Loucy (cell line): ENCODE measurements at regions not wholly inside any gene's neighbourhood (a gene's known extent, or its start where the extent isn't known, plus 50 kb on each side); places are given as distances from the start of the nearest gene placed in this dataset.

Experiments used
- H2AFZ ChIP-seq: fragments of 200-600 bp; sonication (generic); 2 replicates; pipeline ENCODE4 v1.6.0; 2016; ENCODE audit warnings: antibody characterized with exemption, mild to moderate bottlenecking, low read length, moderate library complexity
- H3F3A ChIP-seq: fragments of 200-600 bp; 2 replicates; pipeline ENCODE4 v1.6.0; 2016; ENCODE audit warnings: antibody characterized with exemption, low read depth, mild to moderate bottlenecking
- H3K27me3 ChIP-seq: fragments of 200-600 bp; sonication (generic); 2 replicates; pipeline ENCODE4 v1.6.1; 2014; ENCODE audit warnings: low read length, mild to moderate bottlenecking; ENCODE audit not compliant: insufficient read depth, poor library complexity, severe bottlenecking
- H3K36me3 ChIP-seq: fragments of 200-600 bp; sonication (generic); 2 replicates; pipeline ENCODE4 v1.6.1; 2016; ENCODE audit warnings: low read length; ENCODE audit not compliant: insufficient read depth
- H3K4me1 ChIP-seq: fragments of 200-600 bp; sonication (generic); 2 replicates; pipeline ENCODE4 v1.5.1; 2014; ENCODE audit warnings: low read length, mild to moderate bottlenecking; ENCODE audit not compliant: insufficient read depth, poor library complexity, severe bottlenecking
- H3K4me2 ChIP-seq: fragments of 200-600 bp; sonication (generic); 2 replicates; pipeline ENCODE4 v1.6.0; 2014; ENCODE audit warnings: antibody characterized with exemption, low read length, low read depth, mild to moderate bottlenecking; ENCODE audit not compliant: poor library complexity, severe bottlenecking
- H3K4me3 ChIP-seq: fragments of 200-600 bp; sonication (generic); 2 replicates; pipeline ENCODE4 v1.5.1; 2014; ENCODE audit warnings: low read length, mild to moderate bottlenecking, mixed read lengths; ENCODE audit not compliant: poor library complexity, severe bottlenecking
- H3K79me2 ChIP-seq: fragments of 200-600 bp; sonication (generic); 2 replicates; pipeline ENCODE4 v1.6.1; 2014; ENCODE audit warnings: low read length; ENCODE audit not compliant: insufficient read depth
- H3K9ac ChIP-seq: fragments of 200-600 bp; sonication (generic); 2 replicates; pipeline ENCODE4 v1.6.0; 2014; ENCODE audit warnings: mild to moderate bottlenecking, low read depth, low read length, moderate library complexity; ENCODE audit not compliant: poor library complexity, severe bottlenecking
- H3K9me2 ChIP-seq: fragments of 200-600 bp; sonication (generic); replicated peaks from 2 replicates; pipeline ENCODE4 v1.6.1; 2016; ENCODE audit warnings: low read depth, low read length, mixed read lengths
- H3K9me3 ChIP-seq: fragments of 200-600 bp; sonication (generic); 2 replicates; pipeline ENCODE4 v1.6.1; 2014; ENCODE audit warnings: mild to moderate bottlenecking, antibody characterized with exemption, low read length, low read depth; ENCODE audit not compliant: insufficient read depth
- H4K20me1 ChIP-seq: fragments of 200-600 bp; sonication (generic); 2 replicates; pipeline ENCODE4 v1.6.0; 2014; ENCODE audit warnings: antibody characterized with exemption, low read length, mild to moderate bottlenecking; ENCODE audit not compliant: insufficient read depth, poor library complexity, severe bottlenecking
- CTCF ChIP-seq: fragments of 200-600 bp; sonication (generic); conservative IDR thresholded peaks from 2 replicates; pipeline ENCODE4 v1.5.1; 2014; ENCODE audit warnings: mild to moderate bottlenecking, antibody characterized with exemption, low read length
- EZH2phosphoT487 ChIP-seq: fragments of 200-600 bp; IDR thresholded peaks from 2 replicates; pipeline ENCODE4 v1.6.1; 2018; ENCODE audit warnings: antibody characterized with exemption, mild to moderate bottlenecking, moderate library complexity, borderline replicate concordance

DNA sequence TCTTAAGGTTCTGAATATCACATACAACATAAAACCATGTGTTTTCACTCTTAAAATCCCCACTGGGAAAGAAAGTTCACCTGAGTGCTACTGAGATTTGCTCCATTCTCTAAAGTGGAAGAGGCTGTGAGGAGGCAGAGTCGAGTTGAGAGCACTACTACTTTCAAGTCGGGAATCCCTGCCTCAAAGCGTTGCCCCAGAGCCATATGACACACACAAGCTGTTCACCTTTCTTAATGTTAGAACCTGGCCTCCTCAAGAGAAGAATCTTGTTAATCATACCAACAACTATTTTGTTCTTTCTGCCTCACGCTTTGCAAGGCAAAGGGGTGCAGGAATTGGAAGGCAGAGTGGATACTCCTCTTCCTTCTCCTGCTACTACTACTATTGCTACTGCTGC is 149.7 kb upstream of the DAAM1 start:
- no peaks in the 10 kb centered on the region for H3K9me2 ChIP-seq
- H3K9ac ChIP-seq = no peak overlapping the region
- H3K9me3 ChIP-seq = no peaks in the 10 kb centered on the region
- TF ChIP-seq CTCF (no peak), EZH2phosphoT487 (no peak)
- H3K4me2 ChIP-seq = no peak overlapping the region
- H2AFZ ChIP-seq = no peak overlapping the region
- no peaks in the 10 kb centered on the region for H4K20me1 ChIP-seq
- H3F3A ChIP-seq = no peaks in the 10 kb centered on the region
- no peaks in the 10 kb centered on the region for H3K4me1 ChIP-seq
- no peaks in the 10 kb centered on the region for H3K36me3 ChIP-seq
- H3K79me2 ChIP-seq = no peaks in the 10 kb centered on the region
- H3K4me3 ChIP-seq = no peak overlapping the region
- no peaks in the 10 kb centered on the region for H3K27me3 ChIP-seq

DNA sequence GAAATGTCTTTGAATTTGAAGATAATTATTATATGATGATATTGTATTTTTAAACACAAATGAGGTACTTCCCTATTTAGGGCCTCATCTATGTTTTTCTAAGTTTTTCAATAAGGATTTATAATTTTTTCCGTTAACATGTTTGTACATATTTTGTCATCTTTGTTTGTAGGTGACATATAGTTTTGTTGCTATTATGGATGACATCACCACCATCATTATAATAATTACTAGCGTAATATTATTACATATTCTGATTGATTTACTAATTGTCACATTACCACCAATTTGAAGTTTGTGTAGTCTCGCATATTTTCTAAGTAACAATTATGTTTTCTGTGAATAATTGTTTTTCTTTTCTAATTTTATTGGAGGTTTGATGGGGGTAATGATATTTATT is 147.2 kb upstream of the DAAM1 start:
- no peaks in the 10 kb centered on the region for H3K27me3 ChIP-seq
- H3K4me1 ChIP-seq = no peaks in the 10 kb centered on the region
- H3K9me3 ChIP-seq = no peaks in the 10 kb centered on the region
- H3K4me2 ChIP-seq = no peak overlapping the region
- no peaks in the 10 kb centered on the region for H4K20me1 ChIP-seq
- H3K9ac ChIP-seq = no peak overlapping the region
- no peak for TF ChIP-seq CTCF
- no peak for TF ChIP-seq EZH2phosphoT487
- no peaks in the 10 kb centered on the region for H3K9me2 ChIP-seq
- H3K36me3 ChIP-seq = no peaks in the 10 kb centered on the region
- no peak overlapping the region for H3K4me3 ChIP-seq
- H2AFZ ChIP-seq = no peak overlapping the region
- no peaks in the 10 kb centered on the region for H3K79me2 ChIP-seq
- no peaks in the 10 kb centered on the region for H3F3A ChIP-seq

- no peaks in the 10 kb centered on the region for H4K20me1 ChIP-seq
- no peaks in the 10 kb centered on the region for H3K27me3 ChIP-seq
- H3K4me3 ChIP-seq = no peak overlapping the region
Measured at GRCh38 chr14:59044707-59045106, 143.8 kb upstream of the DAAM1 start.

More at GRCh38 chr14:59044707-59045106, 143.8 kb upstream of the DAAM1 start:
- no peak overlapping the region for H2AFZ ChIP-seq
- no peaks in the 10 kb centered on the region for H3K4me1 ChIP-seq
- H3K9me2 ChIP-seq = no peaks in the 10 kb centered on the region
- no peaks in the 10 kb centered on the region for H3K9me3 ChIP-seq
- TF ChIP-seq EZH2phosphoT487 = no peak
- TF ChIP-seq CTCF = no peak
- no peaks in the 10 kb centered on the region for H3K79me2 ChIP-seq
- no peak overlapping the region for H3K4me2 ChIP-seq
- H3F3A ChIP-seq = no peaks in the 10 kb centered on the region
- no peaks in the 10 kb centered on the region for H3K36me3 ChIP-seq
- H3K9ac ChIP-seq = no peak overlapping the region
